GM12878 (cell line): ENCODE measurements at regions not wholly inside any gene's neighbourhood (a gene's known extent, or its start where the extent isn't known, plus 50 kb on each side); places are given as distances from the start of the nearest gene placed in this dataset.

Source experiments
- BACH1 ChIP-seq: fragments of 450-650 bp; IDR thresholded peaks from 2 replicates; pipeline ENCODE4 v1.6.1; 2017; ENCODE audit warnings: mild to moderate bottlenecking, borderline replicate concordance
- CBX5 ChIP-seq: sonication (generic); IDR thresholded peaks from 2 replicates; pipeline ENCODE4 v1.6.1; 2016; ENCODE audit warnings: low read depth, moderate library complexity, mild to moderate bottlenecking, inconsistent platforms
- HDGF ChIP-seq: fragments of 450-650 bp; IDR thresholded peaks from 2 replicates; pipeline ENCODE4 v1.6.1; 2016; ENCODE audit warnings: antibody characterized with exemption
- NFXL1 ChIP-seq: fragments of 450-650 bp; IDR thresholded peaks from 2 replicates; pipeline ENCODE4 v1.6.1; 2017; ENCODE audit warnings: antibody characterized with exemption, mild to moderate bottlenecking, borderline replicate concordance
- NFYA ChIP-seq: IDR thresholded peaks from 2 replicates; pipeline ENCODE4 v1.6.1; 2011; ENCODE audit warnings: low read depth, mild to moderate bottlenecking, low read length, improper control_type of control experiment, borderline replicate concordance
- RAD51 ChIP-seq: fragments of 450-650 bp; IDR thresholded peaks from 2 replicates; pipeline ENCODE4 v1.6.1; 2016; ENCODE audit warnings: moderate library complexity, mild to moderate bottlenecking, inconsistent platforms
- RB1 ChIP-seq: fragments of 450-650 bp; formaldehyde crosslinking; IDR thresholded peaks from 2 replicates; pipeline ENCODE4 v1.6.1; 2017; ENCODE audit warnings: mild to moderate bottlenecking, borderline replicate concordance
- SUZ12 ChIP-seq: fragments of 200-600 bp; sonication (generic); IDR thresholded peaks from one replicate; pipeline ENCODE4 v1.6.1; 2018; ENCODE audit warnings: antibody characterized with exemption, mild to moderate bottlenecking; ENCODE audit not compliant: unreplicated experiment
- YY1 ChIP-seq: IDR thresholded peaks from 2 replicates; pipeline ENCODE4 v1.6.1; 2011; ENCODE audit warnings: low read depth, mild to moderate bottlenecking, low read length
- TF ChIP-seq, protein P1 (sequence below): IDR thresholded peaks from 2 replicates; pipeline ENCODE4 v1.6.1; 2011; ENCODE audit warnings: low read depth, low read length, improper control_type of control experiment, borderline replicate concordance
- TF ChIP-seq, protein P2 (sequence below): fragments of 450-650 bp; formaldehyde crosslinking; IDR thresholded peaks from 2 replicates; pipeline ENCODE4 v1.5.0; 2022; ENCODE audit warnings: mild to moderate bottlenecking, missing genetic modification characterization

- no peak for TF ChIP-seq CBX5
- TF ChIP-seq NFYA, result no peak
- TF ChIP-seq NFXL1, result no peak
- TF ChIP-seq HDGF, result no peak
- TF ChIP-seq SUZ12, result no peak
- TF ChIP-seq YY1, result no peak
- TF ChIP-seq, protein P1, sequence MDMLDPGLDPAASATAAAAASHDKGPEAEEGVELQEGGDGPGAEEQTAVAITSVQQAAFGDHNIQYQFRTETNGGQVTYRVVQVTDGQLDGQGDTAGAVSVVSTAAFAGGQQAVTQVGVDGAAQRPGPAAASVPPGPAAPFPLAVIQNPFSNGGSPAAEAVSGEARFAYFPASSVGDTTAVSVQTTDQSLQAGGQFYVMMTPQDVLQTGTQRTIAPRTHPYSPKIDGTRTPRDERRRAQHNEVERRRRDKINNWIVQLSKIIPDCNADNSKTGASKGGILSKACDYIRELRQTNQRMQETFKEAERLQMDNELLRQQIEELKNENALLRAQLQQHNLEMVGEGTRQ, result no peak
- no peak for TF ChIP-seq BACH1
- TF ChIP-seq, protein P2, sequence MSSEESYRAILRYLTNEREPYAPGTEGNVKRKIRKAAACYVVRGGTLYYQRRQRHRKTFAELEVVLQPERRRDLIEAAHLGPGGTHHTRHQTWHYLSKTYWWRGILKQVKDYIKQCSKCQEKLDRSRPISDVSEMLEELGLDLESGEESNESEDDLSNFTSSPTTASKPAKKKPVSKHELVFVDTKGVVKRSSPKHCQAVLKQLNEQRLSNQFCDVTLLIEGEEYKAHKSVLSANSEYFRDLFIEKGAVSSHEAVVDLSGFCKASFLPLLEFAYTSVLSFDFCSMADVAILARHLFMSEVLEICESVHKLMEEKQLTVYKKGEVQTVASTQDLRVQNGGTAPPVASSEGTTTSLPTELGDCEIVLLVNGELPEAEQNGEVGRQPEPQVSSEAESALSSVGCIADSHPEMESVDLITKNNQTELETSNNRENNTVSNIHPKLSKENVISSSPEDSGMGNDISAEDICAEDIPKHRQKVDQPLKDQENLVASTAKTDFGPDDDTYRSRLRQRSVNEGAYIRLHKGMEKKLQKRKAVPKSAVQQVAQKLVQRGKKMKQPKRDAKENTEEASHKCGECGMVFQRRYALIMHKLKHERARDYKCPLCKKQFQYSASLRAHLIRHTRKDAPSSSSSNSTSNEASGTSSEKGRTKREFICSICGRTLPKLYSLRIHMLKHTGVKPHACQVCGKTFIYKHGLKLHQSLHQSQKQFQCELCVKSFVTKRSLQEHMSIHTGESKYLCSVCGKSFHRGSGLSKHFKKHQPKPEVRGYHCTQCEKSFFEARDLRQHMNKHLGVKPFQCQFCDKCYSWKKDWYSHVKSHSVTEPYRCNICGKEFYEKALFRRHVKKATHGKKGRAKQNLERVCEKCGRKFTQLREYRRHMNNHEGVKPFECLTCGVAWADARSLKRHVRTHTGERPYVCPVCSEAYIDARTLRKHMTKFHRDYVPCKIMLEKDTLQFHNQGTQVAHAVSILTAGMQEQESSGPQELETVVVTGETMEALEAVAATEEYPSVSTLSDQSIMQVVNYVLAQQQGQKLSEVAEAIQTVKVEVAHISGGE (CRISPR knock-in tag), result no peak
- TF ChIP-seq RAD51, result no peak
- no peak for TF ChIP-seq RB1
Observed at GRCh38 chr20:51939259-51939585, 136.9 kb upstream of the SALL4 start (continued).
